Mammary epithelial cell (primary cell): ENCODE measurements at regions not wholly inside any gene's neighbourhood (a gene's known extent, or its start where the extent isn't known, plus 50 kb on each side); places are given as distances from the start of the nearest gene placed in this dataset.

Experiments used
- EZH2 ChIP-seq: IDR thresholded peaks from 2 replicates; pipeline ENCODE4 v1.6.1; 2012; ENCODE audit warnings: low read length, inconsistent platforms, borderline replicate concordance
- TF ChIP-seq, protein P1 (sequence below), 2 donors: IDR thresholded peaks in 1 of 2; conservative IDR thresholded peaks in 1 of 2; 2 replicates each; pipeline ENCODE4 v1.5.1; 2011 to 2012; ENCODE audit warnings: inconsistent platforms in 2 of 2, low read length in 2 of 2, mild to moderate bottlenecking in 2 of 2, control low read depth in 1 of 2, low read depth in 1 of 2; ENCODE audit not compliant: insufficient read depth in 1 of 2; ENCODE audit errors: extremely low read depth in 1 of 2

DNA sequence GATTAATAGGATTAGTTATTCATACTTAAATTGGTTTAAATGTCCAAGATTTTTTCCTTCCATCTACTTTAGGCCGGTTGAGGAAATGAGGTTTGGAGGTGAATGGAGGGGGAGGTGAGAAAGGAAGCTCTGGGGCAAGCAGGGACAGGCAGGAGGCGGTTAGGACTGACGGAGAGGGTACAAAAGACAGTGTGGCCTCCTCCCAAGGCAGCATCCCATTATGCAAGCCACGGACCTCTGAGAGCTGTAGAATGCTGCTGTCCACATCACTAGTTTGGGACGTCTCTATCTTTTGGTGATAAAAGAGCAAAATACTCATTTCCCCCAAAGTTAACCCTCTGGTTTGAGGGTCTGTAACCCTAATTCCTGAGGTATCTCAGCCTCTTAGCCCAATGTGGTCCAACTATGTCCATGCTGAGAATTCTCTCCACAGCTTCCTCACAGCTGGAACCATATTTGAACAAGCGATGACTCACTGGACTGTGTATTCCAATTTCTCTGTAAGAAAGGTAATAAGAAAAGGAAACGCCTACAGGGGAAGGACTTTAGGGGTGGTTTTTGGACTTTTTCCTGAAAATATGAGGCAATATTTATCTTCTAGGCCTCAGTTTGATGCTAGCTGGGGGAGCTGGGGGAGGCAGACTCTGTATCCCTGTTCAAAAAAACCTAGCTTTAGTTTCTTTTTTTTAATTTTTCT, 172.2 kb downstream of the TFAP2B start:
- TF ChIP-seq, protein P1, sequence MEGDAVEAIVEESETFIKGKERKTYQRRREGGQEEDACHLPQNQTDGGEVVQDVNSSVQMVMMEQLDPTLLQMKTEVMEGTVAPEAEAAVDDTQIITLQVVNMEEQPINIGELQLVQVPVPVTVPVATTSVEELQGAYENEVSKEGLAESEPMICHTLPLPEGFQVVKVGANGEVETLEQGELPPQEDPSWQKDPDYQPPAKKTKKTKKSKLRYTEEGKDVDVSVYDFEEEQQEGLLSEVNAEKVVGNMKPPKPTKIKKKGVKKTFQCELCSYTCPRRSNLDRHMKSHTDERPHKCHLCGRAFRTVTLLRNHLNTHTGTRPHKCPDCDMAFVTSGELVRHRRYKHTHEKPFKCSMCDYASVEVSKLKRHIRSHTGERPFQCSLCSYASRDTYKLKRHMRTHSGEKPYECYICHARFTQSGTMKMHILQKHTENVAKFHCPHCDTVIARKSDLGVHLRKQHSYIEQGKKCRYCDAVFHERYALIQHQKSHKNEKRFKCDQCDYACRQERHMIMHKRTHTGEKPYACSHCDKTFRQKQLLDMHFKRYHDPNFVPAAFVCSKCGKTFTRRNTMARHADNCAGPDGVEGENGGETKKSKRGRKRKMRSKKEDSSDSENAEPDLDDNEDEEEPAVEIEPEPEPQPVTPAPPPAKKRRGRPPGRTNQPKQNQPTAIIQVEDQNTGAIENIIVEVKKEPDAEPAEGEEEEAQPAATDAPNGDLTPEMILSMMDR (conservative IDR thresholded peaks at IDR 0.05 in 1 of 2, IDR thresholded peaks at IDR 0.05 in 1 of 2; ENCODE audit: extremely low read depth in 1 of 2, insufficient read depth in 1 of 2, low read depth in 1 of 2, low read length in 2 of 2) = no peak
- TF ChIP-seq EZH2 = no peak
